ENCODE measurements at regions not wholly inside any gene's neighbourhood (a gene's known extent, or its start where the extent isn't known, plus 50 kb on each side); places are given as distances from the start of the nearest gene placed in this dataset.

- no peak overlapping the region for H3K56ac ChIP-seq (ENCODE audit: insufficient read length, low read depth, low read length)
- no peak overlapping the region for H4K91ac ChIP-seq (ENCODE audit: insufficient read length, low read depth, low read length)
- Mint-ChIP-seq H3K27me3 (ENCODE audit: low read depth) (no peaks in the 10 kb centered on the region), H3K9me3 (peaks cover under 1 to 3% of the 10 kb centered on the region in 2 experiments; a peak in 2 of 5 replicates), H3K4me1 (peaks cover 4 to 9% of the 10 kb centered on the region in 2 experiments; a peak in 3 of 4 replicates), H3K27ac (no peak overlapping the region), H3K4me3 (no peak overlapping the region), H3K36me3 (ENCODE audit: insufficient read depth in 1 of 3, low read depth in 3 of 3) (peaks cover 0 to 11% (median 0%) of the 10 kb centered on the region in 3 experiments; a peak in 2 of 7 replicates)
- no peak overlapping the region for H2BK5ac ChIP-seq (ENCODE audit: insufficient read length, low read length)
- no peaks in the 10 kb centered on the region for H3K79me1 ChIP-seq (ENCODE audit: insufficient read depth, low read depth, low read length, poor library complexity, severe bottlenecking)
- no peak overlapping the region for H2AFZ ChIP-seq (ENCODE audit: low read length)
- no peak overlapping the region for H3K9ac ChIP-seq (ENCODE audit: extremely low read depth, insufficient read length, low read length)
- no CpG with 5 or more reads among the region's 1 CpG for WGBS (ENCODE audit: extremely low coverage, insufficient read length, low lambda C conversion rate)
- no peak overlapping the region for H3K14ac ChIP-seq (ENCODE audit: insufficient read depth, low read length)
- H4K8ac ChIP-seq (replicated peaks; ENCODE audit: insufficient read length, low read depth, low read length) = no peak overlapping the region
- H3K4me1 ChIP-seq (ENCODE audit: insufficient read depth, low read length) = no peaks in the 10 kb centered on the region
- TF ChIP-seq CTCF (conservative IDR thresholded peaks at IDR 0.05) = no peak
- H3T11ph ChIP-seq (ENCODE audit: low read length) = no peak overlapping the region
- no peaks in the 10 kb centered on the region for H3K27me3 ChIP-seq (ENCODE audit: insufficient read depth, low read length)
- H2AK5ac ChIP-seq (ENCODE audit: insufficient read length, low read length) = no peak overlapping the region
- no peak overlapping the region for H3K27ac ChIP-seq (ENCODE audit: insufficient read length, low read depth, low read length)
- H3K23me2 ChIP-seq (ENCODE audit: insufficient read length, low read depth, low read length, poor library complexity, severe bottlenecking) = no peaks in the 10 kb centered on the region
- H3K9me3 ChIP-seq (ENCODE audit: control insufficient read depth, low read depth, low read length) = no peaks in the 10 kb centered on the region
- no peak overlapping the region for H2BK20ac ChIP-seq (ENCODE audit: low read depth, low read length, poor library complexity, severe bottlenecking)
- H2BK120ac ChIP-seq (ENCODE audit: low read depth, low read length, poor library complexity, severe bottlenecking) = no peak overlapping the region
- no peak for DNase-seq
- no peak overlapping the region for H2BK12ac ChIP-seq (ENCODE audit: insufficient read length, low read depth, low read length)
- no peaks in the 10 kb centered on the region for H3K79me2 ChIP-seq (ENCODE audit: insufficient read depth, low read length)
- H4K20me1 ChIP-seq (ENCODE audit: control insufficient read depth, insufficient read depth, insufficient read length) = no peaks in the 10 kb centered on the region
- H3K18ac ChIP-seq (ENCODE audit: insufficient read length, low read depth, low read length) = no peak overlapping the region
- no peak overlapping the region for H4K5ac ChIP-seq (ENCODE audit: insufficient read length, low read depth, low read length)
- H3K4me2 ChIP-seq (ENCODE audit: insufficient read depth, insufficient read length, low read length) = no peak overlapping the region
- no peak overlapping the region for H3K23ac ChIP-seq (ENCODE audit: insufficient read length, low read depth, low read length)
- no peak overlapping the region for H2BK15ac ChIP-seq (ENCODE audit: low read depth, low read length)
- H3K4ac ChIP-seq (ENCODE audit: low read depth, low read length) = no peak overlapping the region
These were observed 225.5 kb upstream of the VRK2 start for GRCh38 chr2:57821088-57821487.

Measured in H9 (cell line).